NT2/D1 (cell line): ENCODE measurements at regions not wholly inside any gene's neighbourhood (a gene's known extent, or its start where the extent isn't known, plus 50 kb on each side); places are given as distances from the start of the nearest gene placed in this dataset.

ENCODE experiments used
- SUZ12 ChIP-seq: IDR thresholded peaks from 2 replicates; pipeline ENCODE4 v1.6.1; 2011; ENCODE audit not compliant: insufficient read length, insufficient read depth; ENCODE audit errors: extremely low read depth
- YY1 ChIP-seq: IDR thresholded peaks from 2 replicates; pipeline ENCODE4 v1.6.1; 2011; ENCODE audit not compliant: insufficient read length, insufficient read depth
- ZNF274 ChIP-seq: IDR thresholded peaks from 2 replicates; pipeline ENCODE4 v1.6.1; 2011; ENCODE audit warnings: mild to moderate bottlenecking, low read depth, low read length

DNA sequence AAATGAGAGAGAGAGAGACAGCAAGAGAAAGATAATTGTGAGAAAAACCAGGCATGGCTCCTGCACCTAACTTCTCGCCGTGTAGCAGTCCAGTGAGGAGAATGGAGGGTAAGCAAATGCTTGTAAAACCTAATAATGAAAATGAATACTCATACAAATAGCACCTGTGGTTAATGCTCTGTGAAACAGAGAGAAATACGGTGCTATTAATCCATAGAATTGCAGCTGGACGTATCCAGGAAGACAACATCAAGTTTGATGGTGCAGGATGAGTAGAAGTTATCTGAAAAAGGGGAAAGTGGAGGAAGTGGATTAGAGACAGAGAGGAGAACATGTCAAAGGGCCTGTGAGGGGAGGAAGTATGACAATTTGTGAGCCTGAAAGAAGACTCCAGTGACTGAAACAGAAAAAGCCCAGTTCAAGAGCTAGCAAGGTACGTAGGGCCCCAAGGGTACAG, 89.4 kb upstream of the PAK5 start:
- no peak for TF ChIP-seq YY1
- no peak for TF ChIP-seq ZNF274
- no peak for TF ChIP-seq SUZ12
